ENCODE measurements at regions not wholly inside any gene's neighbourhood (a gene's known extent, or its start where the extent isn't known, plus 50 kb on each side); places are given as distances from the start of the nearest gene placed in this dataset.

- H3K4me1 ChIP-seq = no peaks in the 10 kb centered on the region
- H3K4me3 ChIP-seq = no peak overlapping the region
- no peaks in the 10 kb centered on the region for H3K36me3 ChIP-seq (ENCODE audit: insufficient read depth in 1 of 2, low read depth in 1 of 2)
- TF ChIP-seq CTCF (IDR thresholded peaks at IDR 0.05) = no peak
- no peak overlapping the region for H3K27ac ChIP-seq
- 67 to 94% (median 70%) methylated on average over 1 of the region's 1 CpG for WGBS, 3 donors
- no peak for DNase-seq
- intact Hi-C loops (cut with DNase I) = no loop called here
- no peaks in the 10 kb centered on the region for H3K9me3 ChIP-seq
- no peak for ATAC-seq
- H3K27me3 ChIP-seq (ENCODE audit: insufficient read depth in 3 of 3, low read length in 2 of 3) = no peaks in the 10 kb centered on the region
Measured at GRCh38 chr5:13143630-13144029, 800.9 kb downstream of the DNAH5 start.

- no peak for ATAC-seq
- no peak for DNase-seq
- Histone ChIP-seq H3K27ac (no peak overlapping the region), H3K4me1 (no peaks in the 10 kb centered on the region), H3K36me3 (ENCODE audit: insufficient read depth in 1 of 2, low read depth in 1 of 2) (no peaks in the 10 kb centered on the region), H3K4me3 (no peak overlapping the region), H3K27me3 (ENCODE audit: insufficient read depth in 3 of 3, low read length in 2 of 3) (no peaks in the 10 kb centered on the region), H3K9me3 (no peaks in the 10 kb centered on the region)
- intact Hi-C loops (cut with DNase I) = no loop called here
- no peak for TF ChIP-seq CTCF (IDR thresholded peaks at IDR 0.05)
Measured at GRCh38 chr5:13143214-13143613, 801.3 kb downstream of the DNAH5 start.

- ATAC-seq = no peak
- no peaks in the 10 kb centered on the region for H3K27me3 ChIP-seq (ENCODE audit: insufficient read depth in 3 of 3, low read length in 2 of 3)
- no peak overlapping the region for H3K4me3 ChIP-seq
- no peak for DNase-seq
- no peaks in the 10 kb centered on the region for H3K4me1 ChIP-seq
- 54 to 68% (median 54%) methylated on average over 2 of the region's 2 CpGs for WGBS, 3 donors
- intact Hi-C loops (cut with DNase I) = no loop called here
- TF ChIP-seq CTCF (IDR thresholded peaks at IDR 0.05) = no peak
- H3K36me3 ChIP-seq (ENCODE audit: insufficient read depth in 1 of 2, low read depth in 1 of 2) = no peaks in the 10 kb centered on the region
- H3K9me3 ChIP-seq = no peaks in the 10 kb centered on the region
- H3K27ac ChIP-seq = no peak overlapping the region
Measured at GRCh38 chr5:13133951-13134350, 810.5 kb downstream of the DNAH5 start.

- DNase-seq (no peak), ATAC-seq (no peak)
- Histone ChIP-seq H3K27me3 (ENCODE audit: insufficient read depth in 3 of 3, low read length in 2 of 3) (no peaks in the 10 kb centered on the region), H3K9me3 (peaks cover 3% of the 10 kb centered on the region), H3K4me1 (no peaks in the 10 kb centered on the region), H3K27ac (no peak overlapping the region), H3K36me3 (ENCODE audit: insufficient read depth in 1 of 2, low read depth in 1 of 2) (no peaks in the 10 kb centered on the region), H3K4me3 (no peak overlapping the region)
- intact Hi-C loops (cut with DNase I) = no loop called here
- TF ChIP-seq CTCF (IDR thresholded peaks at IDR 0.05) = no peak
- WGBS, 3 donors = 84 to 90% (median 86%) methylated on average over 1 of the region's 1 CpG
Measured at GRCh38 chr5:13115476-13115875, 829.0 kb downstream of the DNAH5 start.

- Histone ChIP-seq H3K4me3 (no peak overlapping the region), H3K27ac (no peak overlapping the region), H3K27me3 (ENCODE audit: insufficient read depth in 3 of 3, low read length in 2 of 3) (no peaks in the 10 kb centered on the region), H3K36me3 (ENCODE audit: insufficient read depth in 1 of 2, low read depth in 1 of 2) (no peaks in the 10 kb centered on the region), H3K4me1 (no peaks in the 10 kb centered on the region), H3K9me3 (no peaks in the 10 kb centered on the region)
- no peak for ATAC-seq
- DNase-seq = no peak
- no peak for TF ChIP-seq CTCF (IDR thresholded peaks at IDR 0.05)
- WGBS, 3 donors = 50 to 64% (median 61%) methylated on average over 5 of the region's 5 CpGs
- intact Hi-C loops (cut with DNase I) = no loop called here
Measured at GRCh38 chr5:13108265-13108664, 836.2 kb downstream of the DNAH5 start.
